VCaP (cell line): ENCODE measurements at regions not wholly inside any gene's neighbourhood (a gene's known extent, or its start where the extent isn't known, plus 50 kb on each side); places are given as distances from the start of the nearest gene placed in this dataset.

Experiments
- H3K27ac ChIP-seq: fragments of 450-650 bp; 2 replicates; pipeline ENCODE4 v1.5.1; 2017
- CTCF ChIP-seq: fragments of 450-650 bp; conservative IDR thresholded peaks from 2 replicates; pipeline ENCODE4 v1.5.1; 2017; ENCODE audit warnings: mild to moderate bottlenecking, moderate library complexity

- no peak overlapping the region for H3K27ac ChIP-seq
- no peak for TF ChIP-seq CTCF
These were observed 65.2 kb upstream of the SPPL2A start for GRCh38 chr15:50830477-50831354.

DNA sequence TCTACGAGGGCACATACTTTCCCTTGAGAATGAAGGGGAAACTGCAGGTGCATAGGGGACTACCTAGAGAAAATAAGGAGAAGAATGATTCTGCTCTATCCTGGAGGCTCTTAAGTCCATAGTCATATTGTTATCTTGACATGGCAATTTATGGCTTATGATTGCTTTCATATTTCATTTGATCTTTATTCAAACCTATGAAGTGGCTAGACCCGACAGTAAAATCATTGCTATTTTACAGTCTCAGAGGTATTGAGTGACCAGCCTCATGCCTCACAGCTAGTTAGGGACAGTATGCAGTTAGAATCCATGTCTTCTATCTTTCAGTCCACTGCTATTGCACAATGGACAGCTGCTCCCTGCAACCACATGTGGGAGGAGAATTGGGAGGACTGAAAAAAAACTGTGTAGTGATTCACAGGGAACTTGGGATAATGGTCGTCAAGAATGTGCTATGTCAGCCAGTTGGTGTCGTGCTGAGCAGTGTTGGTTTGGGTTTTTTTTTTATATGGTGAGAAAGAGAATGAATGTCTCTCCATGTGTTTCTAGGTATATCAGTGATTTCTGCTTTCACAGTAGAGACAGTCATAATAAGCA, 63.2 kb upstream of the SPPL2A start:
- no peak overlapping the region for H3K27ac ChIP-seq

GRCh38 chr15:50825946-50826345, 60.4 kb upstream of the SPPL2A start:
- no peak overlapping the region for H3K27ac ChIP-seq
- no peak for TF ChIP-seq CTCF

More for the DNA sequence above, 63.2 kb upstream of the SPPL2A start:
- TF ChIP-seq CTCF, result no peak

DNA sequence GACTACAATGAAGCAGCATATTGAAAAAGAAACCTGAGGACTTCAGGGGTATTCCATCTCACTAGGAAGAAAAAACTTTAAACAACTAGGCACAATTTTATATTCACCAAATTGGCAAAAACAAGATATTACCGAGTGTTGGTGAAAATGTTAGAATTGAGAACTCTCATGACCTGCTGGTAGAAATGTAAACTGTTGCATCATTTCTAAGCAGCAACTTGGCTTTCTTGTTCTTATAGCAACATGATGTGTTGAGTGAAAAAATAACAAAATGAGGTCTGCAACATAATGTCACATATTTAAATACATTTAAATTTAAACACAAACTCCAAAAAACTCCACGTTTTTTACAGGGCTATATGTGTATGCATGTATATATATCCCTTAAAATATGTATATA, 59.0 kb upstream of the SPPL2A start:
- TF ChIP-seq CTCF, result no peak
- no peak overlapping the region for H3K27ac ChIP-seq

DNA sequence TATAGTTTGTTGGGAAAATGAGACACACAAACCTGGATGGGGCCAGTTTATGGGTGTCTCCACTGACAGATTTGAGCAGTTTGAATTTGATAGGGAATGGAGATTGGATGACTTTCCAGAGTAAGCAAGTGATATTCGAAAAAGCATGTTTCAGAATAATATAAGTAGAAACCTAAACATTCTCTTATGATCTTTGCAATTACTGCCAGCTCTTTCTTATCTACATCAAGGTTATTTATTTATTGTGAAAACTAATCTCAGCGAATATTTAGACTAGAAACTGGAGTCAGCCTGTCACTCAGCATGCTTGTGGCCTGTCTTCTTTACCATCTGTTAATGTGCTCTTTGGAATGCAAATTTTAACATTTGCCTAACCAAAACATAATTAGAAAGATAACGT, 57.8 kb upstream of the SPPL2A start:
- no peak for TF ChIP-seq CTCF
- no peak overlapping the region for H3K27ac ChIP-seq

GRCh38 chr15:50821476-50821875, 56.0 kb upstream of the SPPL2A start:
- no peak for TF ChIP-seq CTCF
- H3K27ac ChIP-seq, result no peak overlapping the region

DNA sequence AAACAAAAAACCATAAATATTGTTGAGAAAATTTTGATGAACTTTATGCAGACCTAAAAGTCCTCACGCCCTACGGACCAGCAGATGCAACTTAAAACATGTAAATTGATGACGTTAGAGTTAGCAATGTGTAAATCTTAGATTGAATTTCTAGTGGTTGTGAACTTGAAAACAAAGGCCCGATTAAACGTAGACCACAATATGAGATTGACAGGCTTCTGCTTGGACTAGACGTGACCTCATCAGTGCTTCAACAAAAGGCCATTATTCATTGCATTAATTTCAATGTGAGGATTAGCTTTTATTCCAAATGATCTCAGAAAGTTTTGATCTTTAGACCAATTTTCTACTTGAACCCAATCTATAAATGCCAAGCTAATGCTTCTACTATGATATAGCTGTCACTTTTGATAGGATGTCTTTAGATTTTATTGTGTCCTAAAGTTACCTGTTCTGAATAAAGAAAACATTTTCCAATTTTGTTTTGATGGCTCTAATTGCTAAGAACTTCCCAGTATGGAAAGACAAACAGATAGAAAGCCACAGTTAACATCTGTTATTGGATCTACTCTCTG, 55.4 kb upstream of the SPPL2A start:
- H3K27ac ChIP-seq, result no peak overlapping the region
- no peak for TF ChIP-seq CTCF
